Psoas muscle (tissue), 7 donors: ENCODE measurements at regions not wholly inside any gene's neighbourhood (a gene's known extent, or its start where the extent isn't known, plus 50 kb on each side); places are given as distances from the start of the nearest gene placed in this dataset.

Experiments used
- ATAC-seq, 4 donors: fragments of 200-7000 bp; cut with Tn5 transposase; one replicate each; pipeline ENCODE4 v1.9.1; 2020; ENCODE audit warnings: moderate library complexity in 3 of 4, mild to moderate bottlenecking in 2 of 4
- DNase-seq, 2 donors: peaks; one replicate each; pipeline ENCODE4 v3.0.0-alpha.2; 2020
- H3K27ac ChIP-seq: fragments of 200-600 bp; one replicate; pipeline ENCODE4 v1.8.0; 2022
- H3K27me3 ChIP-seq, 3 donors: fragments of 200-600 bp in 1 of 3; one replicate each; pipeline versions ENCODE4 v1.6.1 to v1.8.0; 2013 to 2022; ENCODE audit warnings: low read length in 2 of 3, mild to moderate bottlenecking in 2 of 3, moderate library complexity in 1 of 3; ENCODE audit not compliant: insufficient read depth in 3 of 3
- H3K36me3 ChIP-seq, 2 donors: fragments of 200-600 bp in 1 of 2; one replicate each; pipeline versions ENCODE4 v1.6.1 to v1.8.0; 2013 to 2022; ENCODE audit warnings: low read depth in 1 of 2, mild to moderate bottlenecking in 1 of 2, moderate library complexity in 1 of 2; ENCODE audit not compliant: insufficient read depth in 1 of 2
- H3K4me1 ChIP-seq: fragments of 200-600 bp; one replicate; pipeline ENCODE4 v1.8.0; 2022
- H3K4me3 ChIP-seq: fragments of 200-600 bp; one replicate; pipeline ENCODE4 v1.8.0; 2022; ENCODE audit warnings: mild to moderate bottlenecking
- H3K9me3 ChIP-seq: fragments of 200-600 bp; one replicate; pipeline ENCODE4 v1.8.0; 2022
- CTCF ChIP-seq: fragments of 200-600 bp; IDR thresholded peaks from one replicate; pipeline ENCODE4 v1.8.0; 2022; ENCODE audit warnings: antibody characterized with exemption
- WGBS, 3 donors: extraction: QIAGEN DNeasy Blood & Tissue Kit; methylation state at CpG; one replicate each; pipeline versions ENCODE4 v1.1.6 to v1.1.7; 2013; 5-methylcytosine and 5-hydroxymethylcytosine counted together
- intact Hi-C, 2 donors: fragments of 100-400 bp; cut with DNase I; formaldehyde crosslinking; loops; one replicate each; pipeline versions ENCODE4 v1.11.0 to v1.14.2; 2022
- donor health status: healthy with polysubstance abuse.
- donor health status: DM: no; HTN: no; CAD: no; lungs with moderate emphysema.
- donor health status: Bipolar disorder and iron deficiency.
- donor health status: healthy.
- donor health status: DM: yes; HTN: yes; CAD: no.
- donor health status: DM: no; HTN: no; CAD: no.
- donor health status: DM: yes; HTN: yes; CAD: no.

- Histone ChIP-seq H3K27me3 (peaks cover 0 to 2% (median 0%) of the 10 kb centered on the region in 3 donors), H3K27ac (no peak overlapping the region), H3K36me3 (no peaks in the 10 kb centered on the region), H3K4me1 (peaks cover 5% of the 10 kb centered on the region), H3K9me3 (no peaks in the 10 kb centered on the region), H3K4me3 (no peak overlapping the region)
- intact Hi-C loops = no loop called here
- no peak for TF ChIP-seq CTCF
- ATAC-seq (no peak), DNase-seq (no peak)
- 25 to 36% (median 32%) methylated on average over 3 of the region's 3 CpGs for WGBS, 3 donors
Observed at GRCh38 chr10:3426190-3426845, 253.7 kb upstream of the PITRM1 start.

- DNase-seq = no peak
- TF ChIP-seq CTCF = no peak
- 38 to 61% (median 42%) methylated on average over 6 of the region's 6 CpGs for WGBS, 3 donors
- no peak for ATAC-seq
- Histone ChIP-seq H3K27me3 (peaks cover 0 to 2% (median 0%) of the 10 kb centered on the region in 3 donors), H3K4me1 (peaks cover 5% of the 10 kb centered on the region), H3K36me3 (no peaks in the 10 kb centered on the region), H3K27ac (no peak overlapping the region), H3K9me3 (no peaks in the 10 kb centered on the region), H3K4me3 (no peak overlapping the region)
- intact Hi-C loops = no loop called here
Observed at GRCh38 chr10:3425716-3426115, 253.1 kb upstream of the PITRM1 start.

GRCh38 chr10:3425261-3425660, 252.7 kb upstream of the PITRM1 start:
- peaks cover 5% of the 10 kb centered on the region for H3K4me1 ChIP-seq
- H3K36me3 ChIP-seq = no peaks in the 10 kb centered on the region
- H3K27me3 ChIP-seq = peaks cover 0 to 2% (median 0%) of the 10 kb centered on the region in 3 donors
- intact Hi-C loops = no loop called here
- no peak for ATAC-seq
- no peak for DNase-seq
- H3K9me3 ChIP-seq = no peaks in the 10 kb centered on the region
- H3K27ac ChIP-seq = no peak overlapping the region
- TF ChIP-seq CTCF = no peak
- 66 to 90% (median 68%) methylated on average over 5 of the region's 5 CpGs for WGBS, 3 donors
- H3K4me3 ChIP-seq = no peak overlapping the region

GRCh38 chr10:3424111-3424851, 251.7 kb upstream of the PITRM1 start:
- peak; percentile 69 to 79 for DNase-seq
- intact Hi-C loops = no loop called here
- WGBS, 3 donors = 41 to 59% (median 51%) methylated on average over 23 to 26 of the region's 26 CpGs
- H3K4me3 ChIP-seq = no peak overlapping the region
- H3K27ac ChIP-seq = peak overlapping the region; percentile 74
- H3K9me3 ChIP-seq = no peaks in the 10 kb centered on the region
- peaks cover 0 to 2% (median 0%) of the 10 kb centered on the region in 3 donors for H3K27me3 ChIP-seq
- H3K4me1 ChIP-seq = peaks cover 5% of the 10 kb centered on the region
- no peaks in the 10 kb centered on the region for H3K36me3 ChIP-seq
- peak in 3 of 4 donors; percentile 47 to 70 (median 59) for ATAC-seq
- TF ChIP-seq CTCF = no peak
